AG04450 (cell line): ENCODE measurements at regions not wholly inside any gene's neighbourhood (a gene's known extent, or its start where the extent isn't known, plus 50 kb on each side); places are given as distances from the start of the nearest gene placed in this dataset.
"Not testable (repeated sequence)": the region's sequence is repeated elsewhere in the genome, so short reads cannot be mapped to it uniquely, and the experiment has no call there.

Experiments
- CTCF ChIA-PET: fragments of 300-600, 350-600 bp; formaldehyde crosslinking; extraction: SDS; loops from one replicate; lab custom pipeline; 2022; ENCODE audit warnings: antibody characterized with exemption, inconsistent platforms; lab: Charles Lee
- POLR2A ChIA-PET: fragments of 350-600 bp; formaldehyde crosslinking; extraction: SDS; loops from one replicate; lab custom pipeline; 2021; ENCODE audit warnings: antibody characterized with exemption, inconsistent platforms; lab: Yijun Ruan, JAX
- DNase-seq: peaks from one replicate; pipeline ENCODE4 v3.0.0-alpha.2; 2011; ENCODE audit warnings: low read depth, low spot score
- H3K27ac ChIP-seq: one replicate; pipeline ENCODE4 v1.5.1; 2012; ENCODE audit warnings: low read depth, low read length, control low read depth
- H3K27me3 ChIP-seq: one replicate; pipeline ENCODE4 v1.6.0; 2012; ENCODE audit warnings: low read length; ENCODE audit not compliant: control insufficient read depth, insufficient read depth
- H3K4me3 ChIP-seq: 2 replicates; pipeline ENCODE4 v1.5.1; 2011; ENCODE audit warnings: mild to moderate bottlenecking, low read depth, low read length, control low read depth
- H3K9me3 ChIP-seq: 2 replicates; pipeline ENCODE4 v1.5.1; 2012; ENCODE audit warnings: low read length; ENCODE audit not compliant: control insufficient read depth, insufficient read depth
- TF ChIP-seq, protein P1 (sequence below): IDR thresholded peaks from 2 replicates; pipeline ENCODE4 v1.5.1; 2011; ENCODE audit warnings: low read depth, low read length, control low read depth, inconsistent platforms

GRCh38 chr2:195532255-195532627 is 124.8 kb upstream of the SLC39A10 start:
- DNase-seq: no peak
- Histone ChIP-seq H3K9me3 (no peaks in the 10 kb centered on the region), H3K27me3 (no peaks in the 10 kb centered on the region), H3K4me3 (no peak overlapping the region), H3K27ac (no peak overlapping the region)
- ChIA-PET CTCF (interaction anchor here (0.8 to 2.5 kb wide), 3 partner anchors 128 to 407 kb away, joined by 3 to 9 read pairs (median 8); no protein-coding TSS in a partner anchor), POLR2A (interaction anchor here (0.7 to 4.1 kb wide), 3 partner anchors 11 to 125 kb away, joined by 3 to 35 read pairs (median 13); partner anchors contain the start of gene SLC39A10)
- TF ChIP-seq, protein P1, sequence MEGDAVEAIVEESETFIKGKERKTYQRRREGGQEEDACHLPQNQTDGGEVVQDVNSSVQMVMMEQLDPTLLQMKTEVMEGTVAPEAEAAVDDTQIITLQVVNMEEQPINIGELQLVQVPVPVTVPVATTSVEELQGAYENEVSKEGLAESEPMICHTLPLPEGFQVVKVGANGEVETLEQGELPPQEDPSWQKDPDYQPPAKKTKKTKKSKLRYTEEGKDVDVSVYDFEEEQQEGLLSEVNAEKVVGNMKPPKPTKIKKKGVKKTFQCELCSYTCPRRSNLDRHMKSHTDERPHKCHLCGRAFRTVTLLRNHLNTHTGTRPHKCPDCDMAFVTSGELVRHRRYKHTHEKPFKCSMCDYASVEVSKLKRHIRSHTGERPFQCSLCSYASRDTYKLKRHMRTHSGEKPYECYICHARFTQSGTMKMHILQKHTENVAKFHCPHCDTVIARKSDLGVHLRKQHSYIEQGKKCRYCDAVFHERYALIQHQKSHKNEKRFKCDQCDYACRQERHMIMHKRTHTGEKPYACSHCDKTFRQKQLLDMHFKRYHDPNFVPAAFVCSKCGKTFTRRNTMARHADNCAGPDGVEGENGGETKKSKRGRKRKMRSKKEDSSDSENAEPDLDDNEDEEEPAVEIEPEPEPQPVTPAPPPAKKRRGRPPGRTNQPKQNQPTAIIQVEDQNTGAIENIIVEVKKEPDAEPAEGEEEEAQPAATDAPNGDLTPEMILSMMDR: no peak

DNA sequence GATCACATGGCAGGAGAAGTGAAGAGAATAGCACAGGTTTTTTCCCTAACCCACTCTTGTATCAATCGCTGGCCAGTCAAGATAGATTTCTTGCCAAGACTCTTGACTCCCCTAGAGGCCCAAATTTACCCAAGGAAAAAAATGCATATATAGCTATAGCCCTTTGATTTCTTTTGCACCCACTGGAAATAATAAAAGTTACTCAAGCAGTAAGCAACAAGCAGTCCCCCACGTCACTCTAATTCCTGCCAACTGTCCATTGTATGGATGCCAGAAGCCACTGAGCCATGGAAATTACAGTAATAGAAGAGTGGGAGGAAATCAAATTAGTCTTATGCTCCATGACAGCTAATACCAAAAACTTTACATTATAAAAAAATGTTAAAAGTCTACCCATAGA is 125.3 kb upstream of the SLC39A10 start:
- ChIA-PET POLR2A (interaction anchor here (4.1 kb wide), 1 partner anchor 126 kb away, joined by 35 read pairs; the partner anchor contains the start of gene SLC39A10), CTCF (interaction anchor here (0.8 to 2.5 kb wide), 2 partner anchors 129 to 131 kb away, joined by 3 to 8 read pairs; no protein-coding TSS in a partner anchor)
- H3K9me3 ChIP-seq: no peaks in the 10 kb centered on the region
- no peak overlapping the region for H3K4me3 ChIP-seq
- no peak overlapping the region for H3K27ac ChIP-seq
- no peak for DNase-seq
- H3K27me3 ChIP-seq: no peaks in the 10 kb centered on the region
- TF ChIP-seq, protein P1: no peak

- H3K27me3 ChIP-seq, POLR2A ChIA-PET, H3K27ac ChIP-seq, CTCF ChIA-PET, H3K9me3 ChIP-seq, DNase-seq, H3K4me3 ChIP-seq: not testable (repeated sequence)
These were observed 133.8 kb upstream of the SLC39A10 start for GRCh38 chr2:195523242-195523641.

- CTCF ChIA-PET: interaction anchor here (0.8 to 2.4 kb wide), 4 partner anchors 9 to 139 kb away, joined by 3 to 8 read pairs (median 4); partner anchors contain the start of gene SLC39A10
- TF ChIP-seq, protein P1: no peak
- Histone ChIP-seq H3K9me3 (peaks cover 6% of the 10 kb centered on the region), H3K4me3 (no peak overlapping the region), H3K27ac (peak overlapping the region; percentile 93), H3K27me3 (no peaks in the 10 kb centered on the region)
- DNase-seq: no peak
- POLR2A ChIA-PET: interaction anchor here (0.8 to 2.2 kb wide), 4 partner anchors 12 to 139 kb away, joined by 3 to 19 read pairs (median 8); partner anchors contain the start of gene SLC39A10
These were observed 135.4 kb upstream of the SLC39A10 start for GRCh38 chr2:195521589-195521988.

- ChIA-PET CTCF (interaction anchor here (0.6 to 2.4 kb wide), 4 partner anchors 22 to 145 kb away, joined by 3 to 8 read pairs (median 4); partner anchors contain the start of gene SLC39A10), POLR2A (interaction anchor here (0.6 to 2.2 kb wide), 7 partner anchors 13 to 792 kb away, joined by 3 to 19 read pairs (median 3); partner anchors contain the start of gene SLC39A10)
- Histone ChIP-seq H3K9me3 (peaks cover 8% of the 10 kb centered on the region), H3K27me3 (no peaks in the 10 kb centered on the region), H3K27ac (peak overlapping the region; percentile 93), H3K4me3 (no peak overlapping the region)
- DNase-seq: peak; percentile 94
- TF ChIP-seq, protein P1: no peak
These were observed 136.3 kb upstream of the SLC39A10 start for GRCh38 chr2:195520671-195521155.
